SK-N-SH treated with all-trans-retinoic acid at 6 μM for 48 hours (cell line): ENCODE measurements at regions not wholly inside any gene's neighbourhood (a gene's known extent, or its start where the extent isn't known, plus 50 kb on each side); places are given as distances from the start of the nearest gene placed in this dataset.
A peak's percentile ranks its signal among the peaks of the same experiment; 100 is the strongest.

Experiments
- ATAC-seq: fragments of 200-7000 bp; cut with Tn5 transposase; 3 replicates; pipeline ENCODE4 v1.9.1; 2020; ENCODE audit warnings: mild to moderate bottlenecking, moderate library complexity
- CREB5 ChIP-seq: fragments of 250-450 bp; sonication (Bioruptor Pico); IDR thresholded peaks from 2 replicates; pipeline ENCODE4 v1.5.1; 2020; ENCODE audit warnings: low read depth, mild to moderate bottlenecking, moderate library complexity
- CSDC2 ChIP-seq: fragments of 250-450 bp; sonication (Bioruptor Pico); IDR thresholded peaks from 2 replicates; pipeline ENCODE4 v1.5.0; 2020; ENCODE audit warnings: mild to moderate bottlenecking, moderate library complexity
- CSRNP3 ChIP-seq: fragments of 250-450 bp; sonication (Bioruptor Pico); IDR thresholded peaks from 2 replicates; pipeline ENCODE4 v1.5.1; 2021; ENCODE audit warnings: mild to moderate bottlenecking, moderate library complexity
- ESRRG ChIP-seq: fragments of 250-450 bp; sonication (Bioruptor Pico); IDR thresholded peaks from 2 replicates; pipeline ENCODE4 v1.6.1; 2021; ENCODE audit warnings: mild to moderate bottlenecking
- GLIS3 ChIP-seq: fragments of 250-450 bp; sonication (Bioruptor Pico); IDR thresholded peaks from 2 replicates; pipeline ENCODE4 v1.5.0; 2020; ENCODE audit warnings: mild to moderate bottlenecking, moderate library complexity
- ISL1 ChIP-seq: fragments of 250-450 bp; sonication (Bioruptor Pico); IDR thresholded peaks from 2 replicates; pipeline ENCODE4 v2.1.2; 2022; ENCODE audit warnings: mild to moderate bottlenecking, moderate library complexity
- PPARA ChIP-seq: fragments of 250-450 bp; sonication (Bioruptor Pico); IDR thresholded peaks from 2 replicates; pipeline ENCODE4 v1.5.0; 2020; ENCODE audit warnings: mild to moderate bottlenecking, borderline replicate concordance
- SNAI2 ChIP-seq: fragments of 250-450 bp; sonication (Bioruptor Pico); IDR thresholded peaks from 2 replicates; pipeline ENCODE4 v1.5.0; 2020; ENCODE audit warnings: mild to moderate bottlenecking, moderate library complexity
- TSHZ2 ChIP-seq: fragments of 250-450 bp; sonication (Bioruptor Pico); IDR thresholded peaks from 2 replicates; pipeline ENCODE4 v1.5.0; 2020; ENCODE audit warnings: mild to moderate bottlenecking, moderate library complexity
- ZC3H10 ChIP-seq: fragments of 250-450 bp; sonication (Bioruptor Pico); IDR thresholded peaks from 2 replicates; pipeline ENCODE4 v1.5.1; 2021; ENCODE audit warnings: mild to moderate bottlenecking, moderate library complexity
- ZFP30 ChIP-seq: fragments of 450-650 bp; formaldehyde crosslinking; IDR thresholded peaks from 2 replicates; pipeline ENCODE4 v1.5.0; 2022; ENCODE audit warnings: mild to moderate bottlenecking, moderate library complexity
- ZNF565 ChIP-seq: fragments of 450-650 bp; formaldehyde crosslinking; conservative IDR thresholded peaks from 2 replicates; pipeline ENCODE4 v1.5.0; 2020; ENCODE audit warnings: low read depth, mild to moderate bottlenecking, moderate library complexity
- TF ChIP-seq, protein P1 (sequence below): fragments of 250-450 bp; sonication (Bioruptor Pico); IDR thresholded peaks from 2 replicates; pipeline ENCODE4 v1.8.0; 2020; ENCODE audit warnings: mild to moderate bottlenecking, moderate library complexity, borderline replicate concordance
- TF ChIP-seq, protein P2 (sequence below): fragments of 250-450 bp; sonication (Bioruptor Pico); IDR thresholded peaks from 2 replicates; pipeline ENCODE4 v1.8.0; 2021; ENCODE audit warnings: low read depth, mild to moderate bottlenecking, moderate library complexity, borderline replicate concordance

DNA sequence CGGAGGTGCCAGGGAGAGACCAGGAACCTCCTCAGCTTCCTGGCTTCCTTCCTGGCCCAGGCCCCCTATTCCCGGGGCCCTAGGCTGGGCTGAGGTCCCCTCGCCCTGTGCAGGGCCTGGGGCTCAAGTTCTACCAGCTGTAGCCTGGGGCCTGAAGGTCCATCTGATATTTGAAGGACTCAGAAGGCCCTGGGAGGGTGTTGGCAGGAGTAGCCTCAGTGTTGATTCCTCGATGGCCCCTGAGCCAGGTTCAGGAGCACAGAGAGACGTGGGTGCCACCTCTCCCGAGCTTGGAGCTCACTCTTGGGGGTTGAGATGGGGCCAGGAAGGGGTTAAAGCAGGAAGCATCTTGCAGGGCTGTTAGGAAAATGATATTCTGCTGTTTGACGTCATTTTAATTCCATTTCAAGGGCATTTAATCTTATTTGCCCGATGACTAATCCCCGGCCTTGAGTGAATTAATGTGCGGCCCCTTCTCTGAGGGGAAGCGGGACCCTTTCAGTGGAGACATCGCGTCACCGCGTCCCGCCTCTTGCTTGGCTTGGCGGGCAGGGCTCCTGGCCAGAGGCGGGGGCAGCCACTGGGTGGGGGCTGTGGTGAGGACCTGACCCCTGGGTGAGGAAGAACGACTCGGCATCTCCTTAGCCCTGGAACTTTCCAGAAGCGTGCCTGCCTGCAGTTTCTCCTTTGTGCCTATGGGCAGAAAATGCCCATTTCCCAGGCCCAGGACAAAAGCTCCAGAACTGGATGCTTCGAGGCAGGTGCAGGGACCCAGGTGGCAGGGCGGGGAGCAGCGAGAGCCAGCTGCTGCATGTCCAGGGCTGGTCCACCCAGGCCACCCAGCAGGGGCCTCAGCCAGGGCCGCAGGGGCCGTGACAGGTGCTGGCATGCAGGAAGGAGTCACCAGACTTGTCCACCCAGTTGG lies 158.3 kb downstream of the KIF26A start (continued):
- TF ChIP-seq, protein P1, sequence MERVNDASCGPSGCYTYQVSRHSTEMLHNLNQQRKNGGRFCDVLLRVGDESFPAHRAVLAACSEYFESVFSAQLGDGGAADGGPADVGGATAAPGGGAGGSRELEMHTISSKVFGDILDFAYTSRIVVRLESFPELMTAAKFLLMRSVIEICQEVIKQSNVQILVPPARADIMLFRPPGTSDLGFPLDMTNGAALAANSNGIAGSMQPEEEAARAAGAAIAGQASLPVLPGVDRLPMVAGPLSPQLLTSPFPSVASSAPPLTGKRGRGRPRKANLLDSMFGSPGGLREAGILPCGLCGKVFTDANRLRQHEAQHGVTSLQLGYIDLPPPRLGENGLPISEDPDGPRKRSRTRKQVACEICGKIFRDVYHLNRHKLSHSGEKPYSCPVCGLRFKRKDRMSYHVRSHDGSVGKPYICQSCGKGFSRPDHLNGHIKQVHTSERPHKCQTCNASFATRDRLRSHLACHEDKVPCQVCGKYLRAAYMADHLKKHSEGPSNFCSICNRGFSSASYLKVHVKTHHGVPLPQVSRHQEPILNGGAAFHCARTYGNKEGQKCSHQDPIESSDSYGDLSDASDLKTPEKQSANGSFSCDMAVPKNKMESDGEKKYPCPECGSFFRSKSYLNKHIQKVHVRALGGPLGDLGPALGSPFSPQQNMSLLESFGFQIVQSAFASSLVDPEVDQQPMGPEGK = peak; percentile 84; the same call in 1 of the 2 replicates
- TF ChIP-seq CREB5 (CRISPR knock-in tag) (peak; percentile 96), PPARA (CRISPR knock-in tag) (peak; percentile 54; the same call in 1 of the 2 replicates), ISL1 (CRISPR knock-in tag) (peak; percentile 91), CSRNP3 (peak; percentile 21), ESRRG (CRISPR knock-in tag) (no peak), CSDC2 (no peak), ZFP30 (CRISPR knock-in tag) (no peak)
- TF ChIP-seq, protein P2, sequence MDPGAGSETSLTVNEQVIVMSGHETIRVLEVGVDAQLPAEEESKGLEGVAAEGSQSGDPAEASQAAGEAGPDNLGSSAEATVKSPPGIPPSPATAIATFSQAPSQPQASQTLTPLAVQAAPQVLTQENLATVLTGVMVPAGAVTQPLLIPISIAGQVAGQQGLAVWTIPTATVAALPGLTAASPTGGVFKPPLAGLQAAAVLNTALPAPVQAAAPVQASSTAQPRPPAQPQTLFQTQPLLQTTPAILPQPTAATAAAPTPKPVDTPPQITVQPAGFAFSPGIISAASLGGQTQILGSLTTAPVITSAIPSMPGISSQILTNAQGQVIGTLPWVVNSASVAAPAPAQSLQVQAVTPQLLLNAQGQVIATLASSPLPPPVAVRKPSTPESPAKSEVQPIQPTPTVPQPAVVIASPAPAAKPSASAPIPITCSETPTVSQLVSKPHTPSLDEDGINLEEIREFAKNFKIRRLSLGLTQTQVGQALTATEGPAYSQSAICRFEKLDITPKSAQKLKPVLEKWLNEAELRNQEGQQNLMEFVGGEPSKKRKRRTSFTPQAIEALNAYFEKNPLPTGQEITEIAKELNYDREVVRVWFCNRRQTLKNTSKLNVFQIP (CRISPR knock-in tag) = no peak; the same call in 1 of the 2 replicates
- TF ChIP-seq, all 23 proteins: peak for 13

GRCh38 chr14:104297313-104297704 lies 158.9 kb downstream of the KIF26A start:
- TF ChIP-seq SNAI2 (CRISPR knock-in tag) = no peak
- no peak for TF ChIP-seq ZC3H10 (CRISPR knock-in tag)
- TF ChIP-seq PPARA (CRISPR knock-in tag) = no peak
- TF ChIP-seq TSHZ2 = no peak
- no peak for TF ChIP-seq GLIS3 (CRISPR knock-in tag)
- no peak for ATAC-seq

DNA sequence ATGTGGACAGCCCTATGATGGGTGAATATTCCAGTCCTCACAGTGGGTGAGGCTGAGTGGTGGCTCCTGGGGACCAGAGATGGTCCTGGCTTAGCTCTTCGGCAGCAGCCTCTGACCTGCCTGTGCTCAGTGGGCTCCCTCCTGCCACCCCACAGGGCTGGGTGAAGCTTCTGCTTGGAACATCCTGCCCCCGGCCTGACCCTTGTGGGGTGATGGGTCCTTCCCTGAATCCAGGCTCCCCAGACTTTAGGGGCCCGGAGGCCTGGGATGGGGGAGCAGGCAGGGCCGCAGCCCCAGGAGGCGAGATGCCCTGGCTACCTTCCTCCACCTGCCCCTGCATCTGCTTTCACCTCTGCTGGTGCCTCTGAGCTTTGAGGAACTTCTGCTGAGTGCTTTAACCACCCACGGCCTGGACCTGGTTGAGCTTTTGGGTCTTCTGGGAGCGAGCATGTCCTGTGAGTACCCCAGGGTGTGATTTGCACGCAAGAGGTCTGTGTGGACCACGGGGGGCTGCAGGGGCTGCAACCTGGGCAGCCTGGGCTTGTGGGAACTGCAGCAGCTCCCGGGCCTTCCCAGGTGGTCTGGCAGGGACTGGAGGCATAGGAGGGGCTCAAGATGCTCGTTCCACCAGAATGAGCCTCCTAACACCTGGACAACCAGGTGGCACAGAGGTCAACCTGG lies 159.5 kb downstream of the KIF26A start:
- ATAC-seq = no peak
- TF ChIP-seq, protein P1 = no peak
- no peak for TF ChIP-seq ZNF565 (CRISPR knock-in tag)
- TF ChIP-seq CSRNP3 = no peak
